SKM-1 treated with dmso at 0.1 percent for 144 hours (cell line): ENCODE measurements at regions not wholly inside any gene's neighbourhood (a gene's known extent, or its start where the extent isn't known, plus 50 kb on each side); places are given as distances from the start of the nearest gene placed in this dataset.

Experiments used
- DNase-seq: peaks from one replicate; lab custom pipeline; 2025; ENCODE audit not compliant: unreplicated experiment; lab: John Stamatoyannopoulos, UW

GRCh38 chr20:52590100-52590499 lies 382.1 kb upstream of the TSHZ2 start:
- DNase-seq, result no peak

- no peak for DNase-seq
Observed at GRCh38 chr20:52589251-52589812, 382.8 kb upstream of the TSHZ2 start.

GRCh38 chr20:52586660-52587059 lies 385.5 kb upstream of the TSHZ2 start:
- no peak for DNase-seq

- no peak for DNase-seq
Observed at GRCh38 chr20:52585333-52585732, 386.8 kb upstream of the TSHZ2 start.

DNA sequence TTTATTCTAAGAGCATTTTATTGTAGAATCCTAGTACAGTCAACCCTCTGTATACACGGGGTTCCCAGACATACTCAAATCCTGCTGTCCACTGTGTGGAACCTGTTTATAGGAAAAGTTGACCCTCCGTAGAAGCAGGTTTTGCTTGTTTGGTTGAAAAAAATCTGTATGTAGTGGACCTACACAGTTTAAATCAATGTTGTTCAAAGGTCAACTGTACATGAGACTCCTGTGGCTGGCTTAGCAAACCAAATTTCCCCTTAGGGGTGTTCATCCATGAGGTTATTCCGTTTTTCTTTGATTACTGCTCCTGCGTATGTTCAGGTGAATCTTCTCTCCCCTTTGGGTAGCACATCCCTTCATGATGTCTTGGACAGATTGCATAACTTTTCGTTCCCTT lies 387.0 kb upstream of the ZFP64 start:
- DNase-seq, result no peak

- DNase-seq, result no peak
Observed at GRCh38 chr20:52577696-52578095, 386.1 kb upstream of the ZFP64 start.

DNA sequence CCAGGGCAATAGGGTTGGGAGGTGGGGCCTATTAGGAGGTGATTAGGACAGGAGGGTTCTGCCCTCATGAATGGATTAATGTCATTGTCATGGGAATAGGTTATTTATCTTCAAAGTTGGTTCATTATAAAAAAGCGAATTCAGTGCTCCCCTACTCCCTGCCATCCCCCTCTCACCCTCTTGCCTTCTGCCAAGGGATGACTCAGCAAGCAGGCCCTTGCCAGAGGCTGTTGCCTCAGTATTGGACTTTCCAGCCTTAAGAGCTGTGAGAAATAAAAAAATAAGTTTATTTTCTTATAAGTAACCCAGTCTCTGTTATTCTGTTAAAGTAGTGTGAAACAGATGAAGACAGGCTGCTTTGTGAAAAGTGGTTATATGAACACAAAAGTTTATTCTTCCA lies 381.1 kb upstream of the ZFP64 start:
- DNase-seq, result no peak

DNA sequence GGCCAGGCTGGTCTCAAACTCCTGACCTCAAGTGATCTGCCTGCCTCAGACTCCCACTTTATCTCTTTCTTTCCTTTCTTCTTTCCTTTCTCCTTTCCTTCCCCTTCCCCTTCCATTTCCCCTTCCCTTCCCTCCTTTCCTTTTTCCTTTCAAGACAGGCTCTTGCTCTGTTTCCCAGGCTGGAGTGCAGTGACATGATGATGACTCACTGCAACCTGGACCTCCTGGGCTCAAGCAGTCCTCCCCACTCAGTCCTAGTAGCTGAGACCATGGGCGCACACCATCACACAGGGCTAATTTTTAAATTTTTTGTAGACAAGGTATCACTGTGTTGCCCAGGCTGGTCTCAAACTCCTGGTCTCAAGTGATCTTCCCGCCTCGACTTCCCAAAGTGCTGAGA lies 377.6 kb upstream of the ZFP64 start:
- no peak for DNase-seq

DNA sequence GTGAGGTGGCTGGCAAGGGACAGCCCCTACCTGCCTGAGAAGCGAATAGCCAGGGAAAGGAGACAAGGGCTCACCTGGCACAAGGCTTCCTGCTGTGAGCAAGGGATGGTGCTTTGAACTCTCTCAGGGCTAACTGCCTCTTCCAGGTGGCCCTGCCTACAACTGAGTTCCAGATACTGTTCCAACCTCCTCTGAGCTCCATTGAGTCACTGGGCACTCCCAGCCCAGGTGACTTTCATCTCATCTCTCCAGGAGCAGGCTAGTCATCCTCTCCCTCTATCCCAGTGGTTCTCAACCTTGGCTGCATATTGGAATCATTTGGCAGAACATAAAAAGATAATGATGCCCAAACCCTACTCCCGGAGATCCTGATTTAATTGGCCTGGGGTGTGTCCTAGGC lies 374.0 kb upstream of the ZFP64 start:
- no peak for DNase-seq

DNA sequence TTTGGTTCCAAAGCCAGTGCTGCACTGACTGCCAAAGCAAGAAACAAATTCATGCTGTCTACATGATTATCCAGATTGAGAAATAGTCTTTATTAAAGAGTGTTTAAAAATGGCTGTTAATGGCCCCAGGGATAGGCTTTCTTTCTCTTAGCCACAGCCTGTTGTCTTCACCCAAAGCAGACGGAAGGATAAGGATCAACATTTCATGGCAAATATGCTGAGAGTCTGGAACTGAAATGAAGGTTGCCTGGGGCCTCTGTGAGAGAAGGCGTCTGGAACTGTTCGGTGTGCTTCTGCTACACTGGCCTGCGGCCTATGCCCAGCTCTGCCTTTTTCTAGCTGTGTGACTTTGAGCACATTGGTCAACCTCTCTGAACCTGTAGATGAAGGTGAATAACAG lies 373.0 kb upstream of the ZFP64 start:
- DNase-seq, result no peak

DNA sequence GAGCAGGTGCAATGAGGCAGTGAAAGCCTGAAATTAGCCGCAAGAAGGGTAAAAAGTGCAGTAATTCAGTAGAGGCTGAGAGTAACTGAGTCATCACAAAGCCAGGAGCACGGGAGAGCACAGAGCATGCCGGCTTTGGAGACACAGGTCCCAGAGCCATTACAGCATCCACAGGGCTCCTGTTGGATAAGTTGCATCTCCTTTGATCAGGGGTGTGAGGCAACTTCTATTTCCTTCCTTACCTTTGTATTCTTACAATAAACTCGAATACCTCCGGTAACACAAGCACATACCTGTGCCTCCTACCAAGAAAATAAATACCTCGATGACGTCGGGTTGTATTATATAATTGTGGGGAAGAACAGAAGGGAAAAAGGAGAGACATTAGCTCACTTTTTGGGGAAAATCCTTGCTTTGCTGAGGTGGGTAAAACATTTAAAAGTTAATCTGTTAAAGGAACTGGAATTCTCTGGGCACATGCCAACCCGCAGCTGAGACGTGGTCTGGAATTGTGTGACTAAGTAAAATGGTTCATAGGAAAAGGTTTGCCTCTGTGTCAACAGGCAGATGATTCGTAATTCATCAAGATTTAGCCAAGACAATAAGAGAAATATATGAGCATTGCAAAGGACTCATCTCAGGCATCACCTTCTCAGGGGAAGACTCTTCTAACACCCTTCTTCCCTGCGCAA lies 360.7 kb upstream of the ZFP64 start:
- DNase-seq, result no peak

DNA sequence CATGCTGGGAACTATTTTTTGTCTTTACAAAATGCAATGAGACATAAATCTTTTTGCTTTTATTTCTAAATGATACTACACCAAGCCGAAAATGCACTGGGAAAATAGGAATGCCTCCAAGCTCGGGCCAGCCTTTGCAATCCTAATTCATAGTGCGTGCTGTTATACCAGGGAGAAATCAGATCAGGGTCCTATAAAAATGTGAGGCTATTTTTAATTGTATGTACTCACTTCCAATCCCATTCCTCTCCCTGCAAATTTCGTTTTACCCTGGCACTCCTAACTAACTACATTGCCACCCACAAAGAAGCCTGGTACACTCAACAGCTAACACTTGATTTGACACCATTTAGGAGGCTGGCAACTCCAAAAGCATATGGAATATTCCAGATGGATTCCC lies 350.6 kb upstream of the ZFP64 start:
- no peak for DNase-seq

- DNase-seq, result peak; percentile 13
Observed at GRCh38 chr20:52540509-52540908, 348.9 kb upstream of the ZFP64 start.

- no peak for DNase-seq
Observed at GRCh38 chr20:52539891-52540290, 348.3 kb upstream of the ZFP64 start.

DNA sequence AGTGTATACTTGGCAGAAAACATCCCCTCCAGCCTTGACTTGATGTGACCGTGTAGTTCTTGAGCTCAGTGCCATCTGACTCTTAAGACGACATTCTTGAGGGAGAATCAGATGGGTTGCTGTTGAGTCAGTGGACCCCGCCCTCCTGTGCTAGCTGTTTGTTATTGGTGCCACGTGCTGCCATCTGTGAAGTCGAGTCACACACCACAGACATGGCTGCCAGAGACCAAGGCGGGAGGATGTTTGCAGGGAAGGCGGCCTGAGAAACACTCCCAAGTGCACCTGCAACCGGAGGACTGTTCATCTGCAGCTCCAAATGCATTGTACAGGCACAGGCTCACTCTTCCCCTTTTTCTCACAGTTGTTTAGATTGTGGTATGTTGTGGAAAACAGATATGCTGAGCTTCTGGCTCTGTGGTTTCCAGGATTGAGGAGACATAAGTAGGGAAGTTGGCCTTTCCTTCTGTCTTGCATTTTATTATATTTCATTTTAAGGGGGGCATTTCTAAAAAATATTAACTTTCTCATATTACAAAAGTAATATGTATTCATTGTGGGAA lies 345.3 kb upstream of the ZFP64 start:
- DNase-seq, result no peak

GRCh38 chr20:52536040-52536439 lies 344.5 kb upstream of the ZFP64 start:
- DNase-seq, result no peak

- DNase-seq, result no peak
Observed at GRCh38 chr20:52534616-52535015, 343.0 kb upstream of the ZFP64 start.

GRCh38 chr20:52533401-52533800 lies 341.8 kb upstream of the ZFP64 start:
- DNase-seq, result no peak

GRCh38 chr20:52532674-52533073 lies 341.1 kb upstream of the ZFP64 start:
- no peak for DNase-seq

DNA sequence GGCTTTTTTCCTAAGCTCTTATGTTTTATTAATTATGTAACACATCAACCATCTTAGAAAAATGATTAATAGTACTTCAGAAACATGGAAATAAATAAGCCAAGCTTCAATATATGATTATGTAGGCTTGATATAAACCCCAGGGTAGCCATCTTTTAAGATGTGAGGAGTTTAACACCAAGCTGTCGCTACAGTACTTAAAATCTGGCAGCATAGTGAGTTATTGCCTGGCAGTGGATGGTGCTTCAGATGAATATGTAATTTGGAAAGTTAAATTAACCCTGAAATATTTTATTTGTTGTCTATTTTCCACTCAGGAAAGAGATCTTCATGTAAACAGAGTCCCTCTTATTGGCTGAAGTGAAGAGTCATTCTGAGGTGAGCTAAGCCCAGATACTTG lies 339.0 kb upstream of the ZFP64 start:
- DNase-seq, result no peak

GRCh38 chr20:52529826-52530225 lies 338.2 kb upstream of the ZFP64 start:
- no peak for DNase-seq

DNA sequence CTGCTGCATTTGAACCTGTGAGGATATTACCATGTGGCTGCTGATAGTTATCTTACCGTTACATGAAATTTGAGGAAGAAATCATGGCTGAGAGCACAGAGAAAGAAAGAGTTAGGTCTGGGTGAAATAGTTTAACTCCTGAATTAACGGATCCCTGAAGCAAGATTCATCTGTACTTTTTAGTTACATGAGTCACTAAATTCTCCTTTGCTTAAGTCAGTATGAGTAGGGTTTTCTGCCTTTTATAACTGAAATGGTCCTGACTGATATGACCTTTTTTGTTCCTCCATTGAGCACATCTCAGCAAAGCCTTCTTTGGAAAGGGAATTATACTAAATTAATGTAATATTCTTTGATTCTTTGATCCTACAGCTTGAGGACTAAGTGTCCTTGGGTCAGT lies 333.3 kb upstream of the ZFP64 start:
- no peak for DNase-seq

DNA sequence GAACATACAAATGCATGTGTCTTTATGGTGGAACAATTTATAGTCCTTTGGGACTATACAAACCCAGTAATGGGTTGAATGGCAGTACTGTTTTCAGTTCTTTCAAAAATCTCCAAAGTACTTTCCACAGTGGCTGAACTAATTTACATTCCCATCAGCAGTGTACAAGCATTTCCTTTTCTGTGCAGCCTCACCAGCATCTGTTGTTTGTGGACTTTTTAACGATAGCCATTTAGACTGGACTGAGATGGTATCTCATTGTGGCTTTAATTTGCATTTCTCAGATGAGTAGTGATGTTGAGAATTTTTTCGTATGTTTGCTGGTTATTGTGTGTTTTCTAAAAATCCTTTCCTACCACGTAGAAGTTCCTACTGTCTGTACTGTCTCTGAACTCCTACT lies 327.2 kb upstream of the ZFP64 start:
- no peak for DNase-seq
